ENCODE measurements at regions not wholly inside any gene's neighbourhood (a gene's known extent, or its start where the extent isn't known, plus 50 kb on each side); places are given as distances from the start of the nearest gene placed in this dataset.

DNA sequence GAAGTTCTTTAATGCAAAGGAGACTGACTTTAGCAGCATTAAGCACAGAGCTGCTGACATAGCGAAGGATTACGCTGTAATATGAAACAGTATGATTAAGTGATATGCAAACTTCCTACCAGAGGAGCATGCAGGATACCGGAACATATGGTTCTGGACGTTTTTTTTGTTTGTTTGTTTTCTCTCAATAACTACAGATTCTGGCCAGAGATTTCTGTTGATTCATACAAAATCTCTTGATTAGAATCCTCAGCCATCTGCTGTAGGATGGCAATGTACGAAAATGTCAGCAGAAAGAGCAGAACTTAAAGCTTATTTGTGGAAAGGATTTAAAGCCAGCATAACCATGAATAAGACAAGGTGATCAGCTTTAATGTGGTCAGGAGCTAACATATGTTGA is 970.7 kb downstream of the KCNT2 start:
- no peak overlapping the region for H3K4me3 ChIP-seq (ENCODE audit: low read length)
- no peaks in the 10 kb centered on the region for H3K9me3 ChIP-seq (replicated peaks; ENCODE audit: low read length)
- H3K4me1 ChIP-seq (ENCODE audit: control insufficient read depth, insufficient read depth, low read length): no peaks in the 10 kb centered on the region
- H3K9ac ChIP-seq (ENCODE audit: low read depth, low read length): peak overlapping the region; percentile 11
- peak overlapping the region; percentile 48 for H3K4me2 ChIP-seq (ENCODE audit: low read length)
- H3K36me3 ChIP-seq (ENCODE audit: insufficient read depth, low read length): no peaks in the 10 kb centered on the region
- H3K27me3 ChIP-seq (ENCODE audit: control insufficient read depth, insufficient read depth, low read length): no peaks in the 10 kb centered on the region

DNA sequence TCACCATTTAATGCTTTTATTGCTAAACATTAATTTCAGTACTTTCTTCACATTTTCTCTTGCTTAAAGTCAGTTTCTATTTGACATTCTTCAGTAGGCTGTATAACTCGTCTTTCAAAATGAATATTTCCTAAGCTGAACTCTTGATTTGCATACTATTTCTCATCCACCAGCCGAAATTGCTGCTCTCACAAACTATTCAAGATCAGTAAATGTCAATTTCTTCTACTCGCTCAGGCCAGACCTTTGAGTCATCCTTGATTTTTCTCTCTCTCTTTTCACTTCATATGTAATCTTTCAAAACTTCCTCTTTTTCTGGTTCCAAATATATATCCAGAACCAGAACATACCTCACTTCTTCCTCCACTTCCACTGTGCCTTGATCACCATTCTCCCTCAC is 990.0 kb downstream of the KCNT2 start:
- no peak overlapping the region for H3K9ac ChIP-seq (ENCODE audit: low read depth, low read length)
- no peak overlapping the region for H3K4me2 ChIP-seq (ENCODE audit: low read length)
- no peaks in the 10 kb centered on the region for H3K36me3 ChIP-seq (ENCODE audit: insufficient read depth, low read length)
- no peaks in the 10 kb centered on the region for H3K27me3 ChIP-seq (ENCODE audit: control insufficient read depth, insufficient read depth, low read length)
- H3K4me3 ChIP-seq (ENCODE audit: low read length): no peak overlapping the region
- no peaks in the 10 kb centered on the region for H3K4me1 ChIP-seq (ENCODE audit: control insufficient read depth, insufficient read depth, low read length)
- H3K9me3 ChIP-seq (replicated peaks; ENCODE audit: low read length): no peaks in the 10 kb centered on the region

DNA sequence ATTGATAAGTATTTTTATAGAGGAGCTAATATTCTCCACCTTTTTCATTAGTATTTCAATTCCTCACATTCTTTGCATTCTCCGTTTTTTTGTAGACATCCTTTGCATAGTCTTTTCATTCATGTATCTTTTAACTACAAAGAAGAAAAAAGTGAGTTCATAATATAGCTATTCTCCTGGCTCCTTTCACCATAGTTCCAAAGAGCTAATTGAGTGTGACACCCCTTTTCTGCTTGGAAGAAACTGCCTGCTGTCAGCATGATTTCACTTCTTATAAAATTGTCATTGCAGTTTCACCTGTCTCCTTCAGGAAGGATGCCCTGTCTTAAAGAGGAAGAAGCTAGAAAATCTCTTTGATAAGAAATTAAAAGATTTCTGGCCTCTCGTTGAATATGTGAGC is 991.1 kb downstream of the KCNT2 start:
- Histone ChIP-seq H3K36me3 (ENCODE audit: insufficient read depth, low read length) (no peaks in the 10 kb centered on the region), H3K9me3 (replicated peaks; ENCODE audit: low read length) (no peaks in the 10 kb centered on the region), H3K9ac (ENCODE audit: low read depth, low read length) (no peak overlapping the region), H3K4me2 (ENCODE audit: low read length) (no peak overlapping the region), H3K4me3 (ENCODE audit: low read length) (no peak overlapping the region), H3K27me3 (ENCODE audit: control insufficient read depth, insufficient read depth, low read length) (no peaks in the 10 kb centered on the region), H3K4me1 (ENCODE audit: control insufficient read depth, insufficient read depth, low read length) (no peaks in the 10 kb centered on the region)

DNA sequence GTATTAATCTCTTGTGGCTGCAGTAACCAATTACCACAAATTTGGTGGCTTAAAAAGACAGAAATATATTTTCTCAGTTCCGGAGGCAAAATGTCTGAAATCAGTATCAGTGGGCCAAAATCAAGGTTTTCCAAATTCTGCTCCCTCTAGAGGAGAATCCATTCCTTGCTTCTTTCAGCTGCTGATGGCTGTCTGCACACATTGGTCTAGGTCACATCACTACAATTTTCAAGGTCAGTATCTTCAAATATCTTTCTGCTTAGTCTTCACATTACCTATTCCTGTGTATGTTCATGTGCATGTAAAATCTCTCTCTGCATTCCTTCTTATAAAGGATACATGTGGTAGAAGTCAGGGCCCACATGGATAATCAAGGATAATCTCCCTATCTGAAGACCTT is 999.4 kb downstream of the KCNT2 start:
- H3K4me1 ChIP-seq (ENCODE audit: control insufficient read depth, insufficient read depth, low read length): no peaks in the 10 kb centered on the region
- H3K27me3 ChIP-seq (ENCODE audit: control insufficient read depth, insufficient read depth, low read length): no peaks in the 10 kb centered on the region
- no peaks in the 10 kb centered on the region for H3K9me3 ChIP-seq (replicated peaks; ENCODE audit: low read length)
- H3K9ac ChIP-seq (ENCODE audit: low read depth, low read length): no peak overlapping the region
- H3K4me2 ChIP-seq (ENCODE audit: low read length): no peak overlapping the region
- no peaks in the 10 kb centered on the region for H3K36me3 ChIP-seq (ENCODE audit: insufficient read depth, low read length)
- no peak overlapping the region for H3K4me3 ChIP-seq (ENCODE audit: low read length)

DNA sequence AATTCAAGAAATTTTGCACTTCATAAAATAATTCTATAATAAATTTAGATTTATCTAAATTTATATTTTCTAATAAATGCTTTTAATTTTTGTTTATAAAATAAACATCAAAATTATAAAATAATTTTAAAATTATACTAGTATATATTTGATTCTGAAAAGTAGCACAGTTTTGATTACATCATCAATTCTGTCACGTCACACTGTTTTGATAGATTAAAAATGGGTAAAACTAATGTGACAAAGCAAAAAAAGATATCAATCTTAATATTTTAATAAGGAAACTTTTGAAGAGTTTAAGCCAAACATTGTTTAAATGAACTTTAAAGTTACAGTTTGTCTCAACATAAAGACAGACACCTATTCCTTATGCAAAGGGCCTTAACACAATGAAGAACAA is 1001.8 kb downstream of the KCNT2 start:
- Histone ChIP-seq H3K4me2 (ENCODE audit: low read length) (no peak overlapping the region), H3K36me3 (ENCODE audit: insufficient read depth, low read length) (no peaks in the 10 kb centered on the region), H3K9ac (ENCODE audit: low read depth, low read length) (no peak overlapping the region), H3K4me1 (ENCODE audit: control insufficient read depth, insufficient read depth, low read length) (no peaks in the 10 kb centered on the region), H3K9me3 (replicated peaks; ENCODE audit: low read length) (no peaks in the 10 kb centered on the region), H3K4me3 (ENCODE audit: low read length) (no peak overlapping the region), H3K27me3 (ENCODE audit: control insufficient read depth, insufficient read depth, low read length) (no peaks in the 10 kb centered on the region)

DNA sequence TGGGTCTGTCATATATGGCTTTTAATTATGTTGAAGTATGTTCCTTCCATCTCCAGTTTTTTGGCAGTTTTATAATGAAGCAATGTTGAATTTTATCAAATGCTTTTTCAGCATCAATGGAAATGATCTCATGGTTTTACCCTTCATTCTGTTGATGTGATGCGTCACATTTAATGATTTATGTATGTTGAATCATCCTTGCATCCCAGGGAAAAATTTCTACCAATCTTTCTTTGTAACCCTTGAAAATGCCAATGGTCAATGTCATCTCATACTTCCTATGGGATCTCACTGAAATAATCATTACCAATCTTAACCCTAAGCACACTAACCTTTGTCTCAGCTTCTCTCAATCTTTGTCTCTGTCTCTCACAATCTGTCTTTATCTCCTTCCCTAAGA is 1004.0 kb downstream of the KCNT2 start:
- H3K27me3 ChIP-seq (ENCODE audit: control insufficient read depth, insufficient read depth, low read length): no peaks in the 10 kb centered on the region
- H3K4me3 ChIP-seq (ENCODE audit: low read length): no peak overlapping the region
- H3K9me3 ChIP-seq (replicated peaks; ENCODE audit: low read length): no peaks in the 10 kb centered on the region
- H3K9ac ChIP-seq (ENCODE audit: low read depth, low read length): no peak overlapping the region
- no peaks in the 10 kb centered on the region for H3K36me3 ChIP-seq (ENCODE audit: insufficient read depth, low read length)
- H3K4me1 ChIP-seq (ENCODE audit: control insufficient read depth, insufficient read depth, low read length): no peaks in the 10 kb centered on the region
- no peak overlapping the region for H3K4me2 ChIP-seq (ENCODE audit: low read length)

DNA sequence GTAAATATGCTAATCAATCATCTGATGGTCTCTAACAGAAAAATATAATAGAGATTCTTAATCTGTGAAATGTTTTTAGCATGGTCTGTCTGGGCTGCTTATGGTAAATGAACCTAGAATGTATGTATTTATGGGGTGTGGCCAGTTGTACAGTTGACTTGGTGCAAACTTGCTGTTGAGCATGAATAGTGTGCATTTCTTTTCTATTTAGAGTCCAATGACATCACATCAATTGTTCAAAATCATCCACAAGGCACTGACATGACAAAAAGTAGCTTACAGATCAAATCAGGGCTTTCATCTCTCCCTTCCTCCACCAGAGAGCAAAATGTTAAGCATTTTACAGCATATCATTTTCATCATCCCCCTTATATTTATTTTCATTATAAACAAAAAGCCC is 1010.3 kb downstream of the KCNT2 start:
- no peaks in the 10 kb centered on the region for H3K4me1 ChIP-seq (ENCODE audit: control insufficient read depth, insufficient read depth, low read length)
- H3K36me3 ChIP-seq (ENCODE audit: insufficient read depth, low read length): no peaks in the 10 kb centered on the region
- no peak overlapping the region for H3K4me2 ChIP-seq (ENCODE audit: low read length)
- H3K9me3 ChIP-seq (replicated peaks; ENCODE audit: low read length): no peaks in the 10 kb centered on the region
- no peak overlapping the region for H3K4me3 ChIP-seq (ENCODE audit: low read length)
- H3K27me3 ChIP-seq (ENCODE audit: control insufficient read depth, insufficient read depth, low read length): no peaks in the 10 kb centered on the region
- no peak overlapping the region for H3K9ac ChIP-seq (ENCODE audit: low read depth, low read length)

DNA sequence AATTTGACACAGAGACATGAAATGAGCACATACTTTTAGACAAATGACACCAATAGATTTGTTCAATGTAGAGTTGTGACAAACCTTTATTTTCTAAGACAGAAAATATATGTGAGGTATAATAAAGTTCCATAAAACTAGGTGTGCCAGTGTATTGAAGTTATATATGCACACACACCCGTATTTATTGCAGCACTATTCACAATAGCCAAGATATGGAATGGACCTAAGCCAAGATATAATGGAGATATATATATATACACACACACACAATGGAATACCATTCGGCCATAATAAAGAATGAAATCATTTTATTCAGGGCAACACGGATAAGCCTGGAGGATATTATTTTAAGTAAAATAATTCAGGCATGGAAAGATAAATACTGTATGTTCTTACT is 1013.5 kb downstream of the KCNT2 start:
- no peaks in the 10 kb centered on the region for H3K9me3 ChIP-seq (replicated peaks; ENCODE audit: low read length)
- H3K36me3 ChIP-seq (ENCODE audit: insufficient read depth, low read length): no peaks in the 10 kb centered on the region
- H3K4me2 ChIP-seq (ENCODE audit: low read length): no peak overlapping the region
- H3K27me3 ChIP-seq (ENCODE audit: control insufficient read depth, insufficient read depth, low read length): no peaks in the 10 kb centered on the region
- H3K9ac ChIP-seq (ENCODE audit: low read depth, low read length): no peak overlapping the region
- H3K4me3 ChIP-seq (ENCODE audit: low read length): no peak overlapping the region
- H3K4me1 ChIP-seq (ENCODE audit: control insufficient read depth, insufficient read depth, low read length): peaks cover 14% of the 10 kb centered on the region

DNA sequence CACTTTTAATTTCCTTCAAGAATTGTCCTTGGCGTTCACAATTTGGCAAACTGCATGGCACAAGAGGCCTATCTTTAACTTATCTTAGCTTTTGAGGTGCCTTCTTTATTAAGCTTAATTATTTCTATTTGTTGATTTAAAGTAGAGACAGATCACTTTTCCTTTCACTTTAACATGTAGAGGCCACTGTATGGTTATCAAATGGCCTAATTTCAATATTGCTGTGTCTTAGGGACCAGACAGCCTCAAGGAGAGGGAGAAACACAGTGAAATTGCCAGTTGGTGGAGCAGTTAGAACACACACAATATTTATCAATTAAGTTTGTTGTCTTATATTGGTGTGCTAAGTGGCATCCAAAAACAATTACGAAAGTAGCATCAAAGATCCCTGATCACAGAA is 1013.9 kb downstream of the KCNT2 start:
- no peak overlapping the region for H3K4me3 ChIP-seq (ENCODE audit: low read length)
- peaks cover 14% of the 10 kb centered on the region for H3K4me1 ChIP-seq (ENCODE audit: control insufficient read depth, insufficient read depth, low read length)
- H3K9me3 ChIP-seq (replicated peaks; ENCODE audit: low read length): no peaks in the 10 kb centered on the region
- no peaks in the 10 kb centered on the region for H3K36me3 ChIP-seq (ENCODE audit: insufficient read depth, low read length)
- H3K4me2 ChIP-seq (ENCODE audit: low read length): no peak overlapping the region
- no peak overlapping the region for H3K9ac ChIP-seq (ENCODE audit: low read depth, low read length)
- H3K27me3 ChIP-seq (ENCODE audit: control insufficient read depth, insufficient read depth, low read length): no peaks in the 10 kb centered on the region

DNA sequence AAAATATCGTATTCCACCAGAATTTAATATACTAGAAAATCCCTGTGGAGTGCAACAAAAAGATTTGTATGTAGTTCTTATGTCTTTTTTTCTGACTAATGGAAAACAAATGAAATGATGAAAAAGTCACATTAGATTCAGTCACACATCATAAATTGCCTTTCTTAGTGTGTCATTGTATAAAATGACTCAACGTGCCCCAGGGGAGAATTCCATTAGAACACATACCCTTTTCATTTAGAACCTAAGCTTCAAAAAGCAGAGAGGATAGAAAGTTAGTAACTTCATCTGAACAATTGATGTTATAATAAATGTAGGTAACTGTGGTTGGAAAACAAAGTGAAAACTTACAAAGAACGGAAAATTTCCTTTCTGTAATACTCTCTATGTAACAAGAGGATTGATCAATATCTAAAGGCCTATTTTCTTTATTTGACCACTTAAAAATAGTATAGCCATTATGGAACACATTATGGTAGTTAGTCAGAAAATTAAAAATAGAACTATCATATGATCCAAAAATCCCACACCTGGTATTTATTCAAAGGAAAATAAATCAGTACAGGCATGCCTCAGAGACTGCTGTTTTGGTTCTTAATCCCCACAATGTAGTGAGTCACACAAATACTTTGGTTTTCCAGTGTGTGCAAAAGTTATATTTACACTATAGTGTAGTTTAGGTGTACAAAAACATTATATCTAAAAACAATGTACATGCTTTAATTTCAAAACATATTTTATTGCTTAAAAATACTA is 1016.1 kb downstream of the KCNT2 start:
- Histone ChIP-seq H3K4me2 (ENCODE audit: low read length) (peak overlapping the region; percentile 41), H3K36me3 (ENCODE audit: insufficient read depth, low read length) (no peaks in the 10 kb centered on the region), H3K4me1 (ENCODE audit: control insufficient read depth, insufficient read depth, low read length) (peaks cover 14% of the 10 kb centered on the region), H3K9ac (ENCODE audit: low read depth, low read length) (no peak overlapping the region), H3K4me3 (ENCODE audit: low read length) (no peak overlapping the region), H3K9me3 (replicated peaks; ENCODE audit: low read length) (no peaks in the 10 kb centered on the region), H3K27me3 (ENCODE audit: control insufficient read depth, insufficient read depth, low read length) (no peaks in the 10 kb centered on the region)

DNA sequence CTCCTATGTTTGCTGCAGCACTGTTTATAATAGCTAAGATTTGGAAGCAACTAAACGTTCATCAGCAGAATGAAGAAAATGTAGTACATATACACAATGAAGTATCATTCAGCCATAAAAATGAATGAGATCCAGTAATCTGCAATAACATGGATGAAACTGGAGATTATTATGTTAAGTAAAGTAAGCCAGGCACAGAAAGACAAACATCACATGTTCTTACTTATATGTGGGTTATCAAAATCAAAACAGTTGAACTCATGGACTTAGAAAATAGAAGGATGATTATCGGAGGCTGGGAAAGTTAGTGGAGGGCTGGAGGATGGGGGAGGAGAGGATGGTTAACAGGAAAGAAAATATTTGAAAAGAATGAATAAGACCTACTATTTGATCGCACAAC is 1017.6 kb downstream of the KCNT2 start:
- Histone ChIP-seq H3K4me3 (ENCODE audit: low read length) (no peak overlapping the region), H3K27me3 (ENCODE audit: control insufficient read depth, insufficient read depth, low read length) (no peaks in the 10 kb centered on the region), H3K4me1 (ENCODE audit: control insufficient read depth, insufficient read depth, low read length) (peaks cover 14% of the 10 kb centered on the region), H3K36me3 (ENCODE audit: insufficient read depth, low read length) (no peaks in the 10 kb centered on the region), H3K4me2 (ENCODE audit: low read length) (no peak overlapping the region), H3K9me3 (replicated peaks; ENCODE audit: low read length) (no peaks in the 10 kb centered on the region), H3K9ac (ENCODE audit: low read depth, low read length) (no peak overlapping the region)

DNA sequence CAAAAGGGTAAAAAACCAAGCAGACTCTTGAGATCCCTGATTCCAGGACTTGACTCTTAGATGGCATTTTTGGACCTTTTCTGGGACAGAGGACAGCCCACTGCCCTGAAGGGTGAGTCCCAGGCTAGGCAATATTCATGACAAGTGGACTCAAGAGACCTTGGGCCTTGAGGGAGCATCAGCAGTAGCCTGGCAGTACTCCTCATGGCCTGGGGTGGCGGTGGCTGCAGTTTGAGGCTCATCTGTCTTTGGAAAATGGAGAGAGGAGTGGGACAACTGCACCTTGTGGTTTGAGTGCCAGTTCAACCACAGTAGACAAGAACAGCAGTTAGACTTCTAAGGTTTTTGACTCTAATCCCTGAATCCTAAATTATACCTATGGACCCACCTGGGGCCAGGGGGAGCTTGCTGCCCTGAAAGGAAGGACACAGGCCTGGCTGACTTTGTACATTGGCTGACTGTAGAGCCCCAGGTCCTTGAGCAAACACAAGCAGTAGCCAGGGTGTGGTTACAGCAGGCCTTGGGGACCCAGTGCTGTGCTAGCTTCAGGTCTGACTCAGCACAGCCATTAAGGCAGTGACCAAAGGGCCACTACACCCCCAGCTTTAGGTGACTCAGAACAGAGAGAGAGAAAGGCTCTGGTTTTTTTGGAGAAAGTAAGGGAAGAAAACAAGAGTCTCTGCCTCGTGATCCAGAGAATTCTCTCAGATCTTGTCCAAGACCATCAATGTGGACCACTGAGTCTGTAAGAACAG is 1023.2 kb downstream of the KCNT2 start:
- no peak overlapping the region for H3K9ac ChIP-seq (ENCODE audit: low read depth, low read length)
- no peak overlapping the region for H3K4me2 ChIP-seq (ENCODE audit: low read length)
- H3K4me1 ChIP-seq (ENCODE audit: control insufficient read depth, insufficient read depth, low read length): no peaks in the 10 kb centered on the region
- H3K36me3 ChIP-seq (ENCODE audit: insufficient read depth, low read length): no peaks in the 10 kb centered on the region
- no peak overlapping the region for H3K4me3 ChIP-seq (ENCODE audit: low read length)
- no peaks in the 10 kb centered on the region for H3K27me3 ChIP-seq (ENCODE audit: control insufficient read depth, insufficient read depth, low read length)
- H3K9me3 ChIP-seq (replicated peaks; ENCODE audit: low read length): no peaks in the 10 kb centered on the region

Data from skeletal muscle satellite cell (primary cell).